ENCODE measurements at regions not wholly inside any gene's neighbourhood (a gene's known extent, or its start where the extent isn't known, plus 50 kb on each side); places are given as distances from the start of the nearest gene placed in this dataset.

DNA sequence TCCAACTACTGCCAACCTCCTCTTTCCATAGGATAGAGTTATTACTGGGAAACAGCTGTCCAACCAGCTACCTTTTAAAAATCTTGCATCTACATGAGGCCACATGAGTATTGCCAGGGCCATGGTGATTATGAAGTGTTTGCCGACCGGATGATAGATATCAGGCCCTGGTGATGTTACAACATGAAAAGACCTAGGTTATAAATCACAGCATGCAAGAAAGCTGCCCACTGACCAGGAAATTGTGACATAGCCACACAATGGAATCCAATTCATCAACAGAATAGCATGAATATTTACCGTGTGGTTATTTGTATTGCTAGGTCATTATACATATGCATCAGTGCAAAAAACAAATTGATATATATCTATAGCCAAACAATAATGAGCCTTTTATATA lies 517.0 kb downstream of the INHBA start:
- peak; percentile 32 for DNase-seq (ENCODE audit: low spot score)

- DNase-seq (ENCODE audit: low spot score), result no peak
These were observed 519.1 kb downstream of the INHBA start for GRCh38 chr7:41183741-41184140.

DNA sequence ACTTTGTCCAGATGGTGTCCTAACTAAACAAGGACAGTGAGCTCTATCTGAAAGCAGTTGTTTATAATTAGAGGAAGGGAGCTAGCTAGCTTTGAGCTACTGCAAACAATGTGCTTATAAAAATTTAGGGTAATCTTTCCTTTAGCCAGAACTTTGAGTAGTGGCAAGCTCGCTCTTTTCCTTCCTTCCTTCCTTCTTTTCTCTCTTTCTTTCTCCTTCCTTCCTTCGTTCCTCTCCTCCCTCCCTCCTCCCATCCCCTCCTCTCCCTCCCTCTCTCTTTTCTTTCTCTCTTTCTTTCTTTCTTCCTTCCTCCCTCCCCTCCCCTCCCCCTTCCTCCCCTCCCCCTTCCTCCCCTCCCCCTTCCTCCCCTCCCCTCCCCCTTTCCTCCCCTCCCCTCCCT lies 520.1 kb downstream of the INHBA start:
- DNase-seq (ENCODE audit: low spot score), result no peak

DNA sequence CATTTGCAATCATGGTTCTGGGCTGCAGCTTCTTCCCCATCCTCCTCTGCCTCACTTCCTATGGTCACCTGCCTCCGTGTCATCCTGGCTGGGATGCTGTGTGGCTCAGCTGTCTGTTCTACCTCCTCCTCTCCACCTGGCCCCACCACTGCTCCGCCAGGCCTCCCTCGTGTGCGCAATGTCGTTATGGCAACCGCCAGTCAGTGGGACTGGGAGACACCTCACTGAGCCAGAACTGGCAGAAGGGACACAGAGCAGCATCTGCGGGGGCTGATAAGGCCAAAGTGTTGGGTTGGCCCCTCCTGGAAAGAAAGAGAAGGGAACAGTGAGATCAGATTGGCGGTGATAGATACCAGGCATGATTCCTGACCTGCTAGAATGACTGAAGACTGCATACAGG lies 527.5 kb downstream of the INHBA start:
- no peak for DNase-seq (ENCODE audit: low spot score)

DNA sequence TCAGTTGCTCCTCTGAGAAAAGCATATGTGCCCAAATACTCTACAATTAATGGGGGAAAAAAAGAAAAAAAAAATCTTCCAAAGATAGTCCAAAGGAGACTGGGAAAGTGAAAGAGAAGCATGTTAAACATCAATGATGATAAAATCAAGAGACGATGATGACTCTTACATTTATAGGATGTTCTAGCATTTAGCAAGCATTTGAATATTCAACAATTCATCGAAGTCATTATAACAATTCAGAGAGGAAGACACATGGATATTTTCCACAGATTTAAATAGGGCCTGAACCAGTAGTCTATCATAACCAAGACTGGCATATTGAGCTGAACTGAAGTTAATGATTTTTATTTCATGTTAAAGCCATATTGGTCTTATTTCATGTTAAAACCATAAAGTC lies 528.4 kb downstream of the INHBA start:
- no peak for DNase-seq (ENCODE audit: low spot score)

GRCh38 chr7:41170466-41170865 lies 532.4 kb downstream of the INHBA start:
- DNase-seq (ENCODE audit: low spot score), result no peak

DNA sequence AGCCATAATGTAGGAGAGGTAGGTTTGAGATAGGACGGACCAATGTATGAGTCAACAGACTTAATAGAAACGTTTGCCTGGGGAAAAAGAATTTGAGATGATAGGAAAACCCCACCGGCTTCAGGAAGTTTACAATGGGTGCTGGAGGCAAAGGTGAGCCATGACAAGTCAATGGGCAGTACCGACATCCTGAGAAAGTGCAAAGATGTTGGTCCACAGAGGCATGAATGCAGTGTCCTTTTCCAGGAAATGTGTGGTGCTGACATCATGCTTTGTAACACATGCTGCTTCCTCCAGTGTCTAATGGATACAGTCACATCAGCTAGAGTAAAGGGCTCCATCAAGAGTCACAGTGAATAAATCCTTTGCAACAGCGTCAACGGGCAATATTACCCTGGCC lies 533.6 kb downstream of the INHBA start:
- no peak for DNase-seq (ENCODE audit: low spot score)

GRCh38 chr7:41167836-41168235 lies 535.1 kb downstream of the INHBA start:
- no peak for DNase-seq (ENCODE audit: low spot score)

DNA sequence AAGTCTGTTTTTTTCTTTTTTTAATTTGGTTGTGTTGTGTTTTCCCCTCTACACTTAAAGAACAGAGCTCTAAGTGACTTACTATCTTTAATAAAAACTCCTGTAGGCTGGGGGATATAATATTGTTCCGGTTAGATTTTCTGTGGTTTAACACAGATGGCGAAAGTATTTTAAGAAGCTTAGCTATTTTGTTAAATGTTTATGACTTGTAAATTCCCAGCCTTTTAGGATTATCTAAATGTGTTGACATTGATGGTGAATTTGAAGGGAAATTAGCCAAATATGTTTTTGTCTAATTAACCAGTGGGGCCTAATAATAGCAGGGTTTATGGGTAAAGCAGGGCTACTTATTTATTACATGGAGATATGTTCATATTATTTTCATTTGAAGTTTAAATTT lies 538.5 kb downstream of the INHBA start:
- DNase-seq (ENCODE audit: low spot score), result no peak

GRCh38 chr7:41163991-41164390 lies 538.9 kb downstream of the INHBA start:
- no peak for DNase-seq (ENCODE audit: low spot score)

DNA sequence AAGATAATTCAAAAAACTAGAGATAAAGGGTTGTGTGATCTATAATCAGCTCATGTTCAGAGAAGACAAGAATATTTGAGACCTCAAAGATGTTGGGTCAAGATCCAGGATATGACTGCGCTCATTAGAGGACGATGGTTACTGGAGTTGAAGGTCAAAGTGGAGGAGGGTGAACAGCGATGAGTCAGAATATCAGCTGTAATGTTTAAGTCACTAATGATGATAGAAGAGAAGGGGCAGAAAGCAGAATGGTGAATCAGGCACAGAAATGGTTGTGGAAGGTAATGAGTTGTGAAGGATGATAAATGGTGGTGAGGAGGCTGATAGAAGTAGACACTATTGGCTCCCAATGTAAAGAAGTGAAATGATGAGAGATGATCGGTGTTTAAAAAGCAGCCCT lies 540.3 kb downstream of the INHBA start:
- no peak for DNase-seq (ENCODE audit: low spot score)

DNA sequence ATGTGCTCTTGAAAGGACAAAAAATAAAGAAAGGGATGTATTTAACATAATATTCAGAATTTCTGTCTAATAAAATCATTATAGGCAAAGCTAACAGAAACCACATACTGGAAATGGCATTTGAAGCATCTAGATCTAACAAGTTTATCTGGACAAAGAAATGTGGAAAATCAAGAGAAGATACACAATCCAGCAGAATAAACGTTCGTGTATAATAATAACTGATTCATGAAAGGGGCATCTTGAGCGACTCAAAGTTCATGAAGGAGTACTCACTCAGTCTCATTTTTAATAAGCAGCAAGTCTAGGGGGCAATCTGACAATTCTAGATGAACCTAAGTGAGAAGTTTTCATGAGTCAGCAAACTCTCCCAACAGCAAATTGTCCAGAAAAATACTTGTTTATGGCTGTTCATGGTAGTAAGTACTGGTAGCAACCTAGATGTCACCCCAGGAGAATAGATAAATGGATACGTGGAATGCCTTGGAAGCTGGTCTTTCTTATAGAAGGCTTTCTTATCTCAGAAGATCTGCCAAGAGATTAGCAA lies 541.8 kb downstream of the INHBA start:
- DNase-seq (ENCODE audit: low spot score), result no peak

- DNase-seq (ENCODE audit: low spot score), result no peak
These were observed 546.6 kb downstream of the INHBA start for GRCh38 chr7:41156268-41156667.

GRCh38 chr7:41153268-41153667 lies 549.6 kb downstream of the INHBA start:
- no peak for DNase-seq (ENCODE audit: low spot score)

DNA sequence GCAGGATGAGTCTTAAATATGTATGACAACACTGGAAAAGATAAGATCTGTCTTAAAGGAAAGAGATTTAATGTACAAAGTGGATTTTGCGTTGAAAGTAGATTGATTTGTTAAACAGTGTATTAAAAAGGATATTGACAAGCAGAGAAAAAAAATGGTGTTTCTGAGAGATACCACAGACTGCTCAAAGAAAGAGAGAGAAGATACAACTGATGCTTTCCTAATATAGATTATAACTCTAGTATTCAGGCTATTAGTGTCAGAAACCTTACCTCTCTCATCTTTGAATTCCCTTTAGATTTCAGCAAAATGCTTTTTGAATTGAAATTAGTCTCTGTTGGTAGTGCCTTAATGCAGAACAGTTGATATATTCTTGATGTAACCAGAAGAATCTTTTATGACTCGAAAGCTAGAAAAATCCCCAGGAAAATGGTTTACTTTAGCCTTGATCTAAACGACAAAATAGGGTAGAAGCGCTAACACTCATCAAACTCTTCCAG lies 550.7 kb downstream of the INHBA start:
- no peak for DNase-seq (ENCODE audit: low spot score)

DNA sequence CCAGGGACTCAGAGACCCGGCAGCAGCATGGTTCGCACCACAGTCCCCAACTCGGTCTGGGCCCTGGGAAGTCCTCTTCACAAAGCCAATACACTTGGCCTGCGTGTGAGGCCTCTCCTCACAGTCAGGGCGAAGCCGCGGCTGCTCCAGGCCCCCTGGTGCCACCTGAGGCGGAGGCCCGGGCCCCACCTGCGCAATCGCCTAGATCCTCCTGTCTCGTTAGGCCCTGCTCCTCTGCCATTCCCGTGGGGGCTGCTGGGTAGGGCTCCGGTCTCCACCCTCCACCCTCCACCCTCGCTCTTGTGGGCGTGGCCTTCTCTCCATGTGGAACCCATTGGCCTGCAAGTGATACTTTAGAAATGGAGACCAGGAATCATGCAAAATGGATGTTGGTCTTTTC lies 553.3 kb downstream of the INHBA start:
- no peak for DNase-seq (ENCODE audit: low spot score)

DNA sequence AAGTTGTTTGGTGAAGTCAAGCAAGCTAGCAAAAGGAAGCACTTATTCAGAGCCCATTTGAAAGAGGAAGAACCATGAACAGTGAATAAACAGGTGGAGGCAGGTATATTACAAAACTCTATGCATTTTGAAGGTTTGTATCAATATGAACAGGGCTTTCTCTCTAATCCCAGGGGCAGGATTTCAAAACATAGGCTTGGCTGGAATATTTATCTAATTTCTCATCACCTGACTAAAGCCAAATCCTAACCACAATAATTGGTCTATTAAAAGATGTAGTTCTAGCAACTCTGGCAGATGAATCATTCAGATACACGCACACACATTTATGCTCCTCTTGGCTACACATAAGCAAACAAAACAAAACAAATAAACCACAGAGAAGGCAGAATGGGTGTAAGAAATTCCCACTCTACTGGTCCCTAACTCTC lies 554.4 kb downstream of the INHBA start:
- DNase-seq (ENCODE audit: low spot score), result peak; percentile 61

DNA sequence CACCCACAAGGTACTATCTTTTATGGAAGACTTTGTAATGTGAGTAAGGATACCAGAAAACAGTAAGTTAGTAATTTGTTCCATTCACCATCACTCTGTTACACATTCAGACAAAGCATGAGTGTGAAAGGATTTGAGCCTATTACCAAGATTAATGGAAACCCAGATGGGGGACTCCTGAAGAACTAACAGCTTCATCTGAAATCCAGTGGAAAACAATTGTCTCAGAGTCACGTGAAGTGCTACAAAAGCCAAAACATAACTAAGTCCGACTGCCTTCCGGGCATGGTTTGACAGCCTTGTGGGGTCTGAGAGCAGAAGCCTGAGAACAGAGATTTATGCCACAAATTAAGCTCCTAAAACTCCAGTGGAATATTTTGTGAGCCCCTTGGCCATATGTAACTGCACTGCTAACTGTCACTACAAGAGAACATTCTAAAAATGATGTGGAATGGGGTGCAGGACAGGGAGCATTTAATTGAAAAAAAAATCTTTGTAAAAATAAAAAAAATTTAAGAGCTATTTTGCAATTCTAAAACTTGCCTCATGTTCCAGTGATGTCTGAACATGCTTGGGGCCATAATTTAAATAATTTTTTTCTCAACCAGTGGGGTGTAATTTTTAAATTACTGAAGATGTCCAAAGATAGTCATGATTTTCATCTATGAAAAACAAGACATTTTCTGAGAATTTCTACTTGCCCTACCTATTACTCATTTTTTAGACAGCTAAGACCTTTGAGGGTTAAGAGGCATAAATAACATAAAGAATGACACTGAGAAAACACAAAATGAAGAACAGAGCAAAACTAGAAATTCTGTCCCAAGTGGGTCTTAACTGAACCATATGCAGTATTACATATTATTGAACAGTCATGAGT lies 555.0 kb downstream of the INHBA start:
- DNase-seq (ENCODE audit: low spot score), result no peak

GRCh38 chr7:41146429-41146828 lies 556.5 kb downstream of the INHBA start:
- no peak for DNase-seq (ENCODE audit: low spot score)

- DNase-seq (ENCODE audit: low spot score), result no peak
These were observed 557.2 kb downstream of the INHBA start for GRCh38 chr7:41145656-41146055.

DNA sequence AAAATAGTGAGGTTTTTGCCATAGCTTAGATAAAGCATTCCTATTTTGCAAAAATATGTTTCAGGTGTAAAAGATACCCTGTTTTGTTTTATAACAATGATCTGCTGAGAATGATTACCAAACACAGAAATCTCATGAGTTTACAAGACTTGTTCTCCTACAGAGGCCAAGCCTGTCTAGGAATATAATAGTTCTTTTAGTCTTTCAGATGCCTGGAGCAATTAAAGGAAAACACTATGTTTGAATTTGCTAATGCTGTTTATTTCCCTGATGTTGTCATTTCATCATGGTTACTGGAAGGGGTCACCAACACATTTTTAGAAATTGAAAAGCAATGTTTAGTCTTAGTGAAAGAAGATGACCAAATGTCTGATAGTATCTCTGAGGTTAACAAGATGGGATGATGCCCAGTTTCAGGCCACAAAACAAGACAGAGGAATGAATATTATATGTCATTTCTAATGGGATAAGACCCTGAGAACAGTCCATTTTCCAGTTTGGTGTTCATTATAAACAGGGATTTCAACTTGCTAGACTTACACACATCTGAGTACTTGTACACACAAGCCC lies 559.9 kb downstream of the INHBA start:
- DNase-seq (ENCODE audit: low spot score), result no peak

- DNase-seq (ENCODE audit: low spot score), result no peak
These were observed 563.1 kb downstream of the INHBA start for GRCh38 chr7:41139789-41140188.

- no peak for DNase-seq (ENCODE audit: low spot score)
These were observed 566.3 kb downstream of the INHBA start for GRCh38 chr7:41136551-41136950.
